GM12891 (cell line): ENCODE measurements at regions not wholly inside any gene's neighbourhood (a gene's known extent, or its start where the extent isn't known, plus 50 kb on each side); places are given as distances from the start of the nearest gene placed in this dataset.

ENCODE experiments used
- POLR2A ChIP-seq: IDR thresholded peaks from 2 replicates; pipeline ENCODE4 v1.6.1; 2011; ENCODE audit warnings: low read depth, low read length, control low read depth
- POLR2AphosphoS5 ChIP-seq: IDR thresholded peaks from 2 replicates; pipeline ENCODE4 v1.6.1; 2011; ENCODE audit warnings: low read depth, low read length, control low read depth

DNA sequence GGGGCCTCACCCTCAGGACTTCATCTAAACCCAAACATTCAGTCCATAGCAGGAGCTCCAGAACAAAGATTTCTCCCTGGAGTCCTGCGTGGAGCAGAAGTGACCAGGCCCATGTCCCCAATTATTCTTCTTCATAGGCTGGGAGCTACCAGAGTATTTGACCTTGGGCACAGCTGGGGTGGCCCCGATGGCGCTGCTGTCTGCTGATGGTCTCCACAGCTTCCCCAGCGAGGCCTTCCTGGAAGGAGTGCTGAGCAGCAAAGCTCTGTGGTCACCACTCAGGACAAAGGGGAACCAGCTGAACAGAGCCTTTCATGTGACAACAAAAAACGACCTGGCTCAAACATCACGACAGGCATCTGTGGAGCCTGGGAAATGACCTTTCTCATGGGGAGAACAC, 62.7 kb upstream of the ARGLU1 start:
- no peak for TF ChIP-seq POLR2AphosphoS5
- TF ChIP-seq POLR2A: no peak
